HG02588 (cell line): ENCODE measurements at regions not wholly inside any gene's neighbourhood (a gene's known extent, or its start where the extent isn't known, plus 50 kb on each side); places are given as distances from the start of the nearest gene placed in this dataset.

ENCODE experiments used
- ATAC-seq: cut with Tn5 transposase; IDR thresholded peaks from one replicate; pipeline ENCODE4 v1.9.1; 2021; ENCODE audit warnings: mild to moderate bottlenecking, moderate library complexity; ENCODE audit not compliant: unreplicated experiment

DNA sequence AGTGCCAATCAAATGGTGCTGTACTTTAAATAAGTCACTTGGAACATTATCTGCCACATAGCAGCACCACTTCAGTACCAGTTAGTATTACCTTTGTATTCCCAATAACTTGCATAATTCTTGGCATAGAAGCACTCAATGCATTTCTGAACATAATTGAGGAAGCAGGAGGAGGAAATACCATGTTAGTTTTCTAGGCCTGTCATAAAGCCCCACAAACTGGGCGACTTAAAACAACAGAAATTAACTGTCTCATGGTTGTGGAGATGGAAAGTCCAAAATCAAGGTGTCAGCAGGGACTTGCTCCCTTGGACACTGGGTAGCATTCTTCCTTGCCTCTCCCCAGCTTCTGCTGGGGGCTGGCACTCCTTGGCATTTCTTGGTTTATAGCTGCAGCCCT, 296.2 kb downstream of the HS3ST1 start:
- ATAC-seq: no peak

DNA sequence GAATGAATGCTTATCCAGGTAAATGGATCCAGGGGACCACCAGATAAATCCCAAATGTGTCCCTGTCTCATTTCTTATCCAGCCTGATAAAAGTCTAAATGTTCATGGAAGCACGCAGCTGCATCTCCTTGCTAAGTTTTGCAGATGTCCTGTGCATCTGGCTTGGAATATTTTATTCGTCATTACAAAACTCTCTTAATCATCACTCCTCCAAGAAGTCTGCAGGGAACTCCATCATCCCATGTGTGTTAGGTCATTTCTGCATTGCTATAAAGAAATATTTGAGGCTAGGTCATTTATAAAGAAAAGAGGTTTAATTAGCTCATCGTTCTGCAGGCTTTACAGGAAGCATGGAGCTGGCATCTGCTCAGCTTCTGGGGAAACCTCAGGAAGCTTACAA, 297.2 kb downstream of the HS3ST1 start:
- no peak for ATAC-seq

DNA sequence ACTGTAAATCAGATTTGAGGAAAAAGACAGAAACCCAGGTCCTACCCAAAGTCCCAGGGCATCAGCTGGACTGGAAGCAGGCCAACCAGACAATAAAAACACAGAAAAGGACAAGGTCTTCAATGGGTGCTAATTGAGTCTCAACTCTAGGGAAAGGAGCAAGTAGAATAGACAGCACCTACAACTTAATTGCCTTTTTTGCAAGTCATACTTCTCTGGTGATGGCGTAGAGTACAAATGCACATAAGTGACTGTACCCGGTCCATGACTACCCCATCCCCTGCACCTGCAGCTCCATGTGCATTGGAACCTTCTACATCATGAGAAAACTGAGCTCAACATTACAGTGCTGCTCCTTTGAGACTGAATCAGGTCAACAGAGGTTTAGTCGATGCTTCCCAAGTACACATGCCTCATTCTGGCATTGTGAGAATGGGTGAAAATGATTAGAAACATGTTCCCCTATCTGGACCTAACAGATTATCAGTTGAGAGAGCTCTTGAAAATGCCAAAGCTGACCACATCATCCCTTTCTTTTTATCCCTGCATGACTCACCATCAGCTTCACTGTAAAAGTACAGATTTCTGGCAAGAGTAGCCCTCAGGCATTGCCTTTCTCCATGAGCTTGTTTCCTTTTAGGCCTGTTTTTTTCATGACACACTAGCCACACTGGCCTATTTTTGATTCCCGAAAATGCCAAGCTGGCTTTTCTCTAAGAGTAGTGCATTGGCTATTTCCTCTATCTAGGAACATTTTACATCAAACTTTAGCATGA, 298.3 kb downstream of the HS3ST1 start:
- ATAC-seq: no peak

DNA sequence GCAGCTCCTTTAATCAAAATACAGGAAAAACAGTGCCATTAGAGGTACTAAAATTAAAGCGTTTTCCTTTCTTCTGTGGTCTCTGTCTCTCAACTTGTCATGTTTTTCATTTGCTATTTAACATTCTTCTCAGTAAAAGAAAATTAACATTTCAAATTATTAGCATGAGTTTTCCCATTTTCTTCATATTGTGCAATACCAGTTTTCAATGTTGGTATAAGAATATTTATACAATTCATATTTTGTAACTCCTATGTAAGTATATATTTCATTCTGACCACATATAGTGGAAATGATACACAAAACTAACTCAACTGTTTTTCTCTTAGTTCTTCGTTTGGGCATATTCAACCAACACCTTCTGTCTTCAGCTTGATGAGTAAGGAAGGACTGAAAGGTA, 308.3 kb downstream of the HS3ST1 start:
- no peak for ATAC-seq

DNA sequence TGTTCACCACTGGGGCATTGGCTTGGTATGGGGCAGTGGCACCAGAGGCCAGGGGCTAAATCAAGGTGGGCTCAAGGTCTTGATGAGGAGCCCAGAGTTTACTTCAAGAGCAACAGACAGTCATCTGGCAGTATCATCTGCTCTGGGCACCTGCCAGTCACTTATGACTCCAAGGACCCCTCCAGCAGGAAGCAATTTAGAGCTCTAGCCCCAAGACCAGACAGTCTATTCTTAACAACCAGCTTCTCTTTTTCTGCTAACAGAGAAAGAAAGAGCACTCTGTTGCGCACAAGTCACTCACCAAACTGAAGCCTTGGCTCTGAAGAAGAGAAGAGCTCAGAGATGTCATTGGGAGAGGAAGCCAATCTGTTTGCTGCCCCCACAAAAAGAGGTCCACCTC, 309.2 kb downstream of the HS3ST1 start:
- ATAC-seq: no peak

DNA sequence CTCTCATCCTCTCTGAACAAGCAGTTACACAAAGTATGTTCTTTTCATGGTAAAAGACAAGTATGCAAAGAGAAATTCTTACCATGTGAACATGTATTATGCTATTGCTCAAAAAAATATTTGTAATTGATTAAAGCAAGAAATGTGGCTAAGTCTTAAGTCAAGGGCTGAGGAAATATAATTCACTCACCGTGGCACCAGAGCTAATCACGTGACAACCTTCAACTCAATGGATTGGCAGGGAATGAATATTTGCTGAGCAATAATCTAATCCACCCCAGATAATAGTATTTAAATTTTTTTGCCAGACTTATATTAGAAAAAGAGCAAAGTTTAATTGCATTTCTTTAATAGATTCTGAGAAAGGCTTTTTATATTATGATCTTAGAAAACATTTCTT, 310.2 kb downstream of the HS3ST1 start:
- ATAC-seq: no peak

DNA sequence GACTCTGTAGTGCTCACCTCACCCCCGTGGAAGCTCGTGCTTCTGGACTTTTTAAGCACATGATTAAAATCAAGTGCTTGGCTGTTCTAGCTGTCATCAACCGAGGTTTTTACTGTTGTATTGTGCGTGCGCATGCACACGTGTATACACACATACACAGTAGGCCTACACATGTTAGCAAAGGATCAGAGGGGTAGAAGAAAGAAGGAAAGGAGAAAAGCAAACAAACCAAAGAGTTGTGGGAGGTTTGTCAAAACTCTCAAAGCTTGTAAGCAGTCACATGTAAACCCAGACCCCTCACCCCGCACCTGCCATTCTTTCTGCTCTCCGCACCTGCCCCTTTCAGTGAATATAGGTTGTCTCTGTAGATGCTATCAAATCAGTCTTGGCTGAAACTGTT, 311.8 kb downstream of the HS3ST1 start:
- no peak for ATAC-seq

DNA sequence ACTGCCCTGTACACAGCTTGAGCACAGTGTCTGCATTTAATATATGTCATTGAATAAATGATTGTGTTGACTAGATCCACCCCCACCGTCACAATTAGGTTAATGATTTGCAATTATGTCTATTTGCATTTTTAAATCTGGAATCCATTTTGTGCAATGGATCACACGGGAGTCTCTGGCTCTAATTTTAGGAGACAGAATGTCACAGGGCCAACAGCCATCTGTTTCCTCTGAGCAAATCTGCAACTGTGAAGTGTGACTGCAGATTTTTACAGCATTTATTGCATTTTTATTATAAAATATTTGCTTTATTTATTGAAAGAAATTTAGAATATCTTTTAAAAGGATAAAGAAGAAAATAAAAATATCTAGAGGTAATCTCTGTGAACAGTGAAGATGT, 316.8 kb downstream of the HS3ST1 start:
- ATAC-seq: no peak

DNA sequence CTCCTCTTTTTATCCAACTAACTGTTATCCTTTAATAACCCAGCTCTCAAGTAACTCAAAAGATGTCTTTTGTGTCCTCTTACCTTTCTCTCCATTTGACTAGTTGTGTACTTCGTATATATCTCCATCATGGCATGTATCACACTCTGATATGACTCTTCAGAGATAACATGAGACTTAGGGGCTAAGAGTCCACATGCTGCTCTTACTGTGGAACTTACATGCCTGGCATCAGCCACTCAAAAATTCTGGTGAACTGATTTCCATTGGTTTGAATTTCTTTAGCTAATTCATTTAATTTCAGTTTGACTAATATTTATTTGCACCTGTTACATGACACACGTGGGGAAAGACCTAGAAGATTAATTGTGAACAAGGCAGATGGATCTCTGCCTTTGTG, 317.3 kb downstream of the HS3ST1 start:
- no peak for ATAC-seq

DNA sequence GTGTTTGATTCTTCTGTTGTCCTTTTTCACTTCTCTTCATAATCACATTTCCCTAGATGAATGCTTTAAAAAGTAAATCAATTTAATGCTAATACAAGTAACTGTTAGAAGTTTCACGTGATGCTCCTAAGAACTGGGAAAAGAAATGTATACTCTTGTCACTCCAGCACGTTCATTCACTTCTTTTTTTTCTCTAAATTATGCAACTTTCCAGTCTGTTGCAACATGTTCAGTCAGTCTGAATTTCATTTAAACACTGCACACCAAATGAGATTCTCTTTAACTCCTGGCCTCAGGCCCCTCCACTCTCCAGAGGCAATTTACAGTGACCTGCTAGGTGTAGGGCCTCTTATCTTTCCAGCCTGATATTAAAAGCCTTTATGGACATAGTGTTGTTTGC, 321.9 kb downstream of the HS3ST1 start:
- ATAC-seq: no peak

DNA sequence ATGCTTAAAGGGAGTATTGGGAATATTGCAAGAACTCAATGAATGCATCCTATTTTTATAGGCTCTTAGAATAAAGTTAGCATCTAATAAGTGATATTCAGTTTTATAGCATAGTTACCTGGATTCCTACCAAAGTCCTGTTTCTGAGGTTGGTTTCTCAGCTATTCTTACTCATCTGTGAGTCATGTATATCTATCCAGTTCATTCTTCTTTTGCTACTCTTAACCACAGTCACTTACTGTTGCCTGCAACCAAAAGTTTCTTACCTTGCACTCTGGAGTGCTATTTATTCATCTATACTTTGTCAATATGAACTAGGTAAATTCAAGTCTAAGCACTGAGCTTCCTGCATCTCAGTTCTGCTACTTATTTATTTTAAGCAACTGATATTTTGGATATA, 322.5 kb downstream of the HS3ST1 start:
- ATAC-seq: no peak

DNA sequence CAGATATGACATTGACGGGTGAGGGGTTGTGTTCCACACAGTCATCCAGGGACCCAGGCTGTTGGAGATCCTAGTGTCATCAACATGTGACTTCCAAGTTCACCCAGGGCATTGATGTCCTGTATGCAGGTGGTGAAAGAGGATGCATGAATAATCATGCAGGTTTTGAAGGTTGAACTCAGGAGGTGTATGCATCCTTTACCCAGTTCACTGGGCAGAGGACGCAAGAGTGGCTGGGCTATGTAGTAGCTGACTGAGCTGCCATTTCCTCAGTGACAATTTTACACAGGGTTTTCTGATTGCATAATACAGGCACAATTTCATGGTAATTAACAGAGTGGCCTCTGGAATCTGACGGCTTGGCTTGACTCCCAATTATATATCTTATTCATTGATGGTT, 323.0 kb downstream of the HS3ST1 start:
- ATAC-seq: no peak

DNA sequence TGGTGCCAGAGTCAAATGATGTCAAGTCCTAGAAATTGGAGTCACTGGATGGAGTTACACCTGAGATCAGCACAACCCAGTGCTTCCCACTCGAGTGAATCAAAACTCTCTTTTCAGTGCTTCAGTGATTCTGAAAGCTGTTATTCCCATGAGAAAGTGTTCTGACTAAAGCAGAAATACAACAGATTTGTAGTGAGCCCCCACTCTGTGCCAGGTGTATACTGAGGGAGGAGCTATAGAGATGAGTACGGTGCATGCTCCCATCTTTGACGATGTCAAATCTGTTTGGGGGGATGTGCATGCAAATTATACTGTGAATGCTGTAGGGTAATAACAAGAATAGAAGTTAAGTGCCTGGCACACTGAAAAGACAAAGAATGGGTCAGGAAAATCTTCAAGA, 330.2 kb downstream of the HS3ST1 start:
- ATAC-seq: no peak

DNA sequence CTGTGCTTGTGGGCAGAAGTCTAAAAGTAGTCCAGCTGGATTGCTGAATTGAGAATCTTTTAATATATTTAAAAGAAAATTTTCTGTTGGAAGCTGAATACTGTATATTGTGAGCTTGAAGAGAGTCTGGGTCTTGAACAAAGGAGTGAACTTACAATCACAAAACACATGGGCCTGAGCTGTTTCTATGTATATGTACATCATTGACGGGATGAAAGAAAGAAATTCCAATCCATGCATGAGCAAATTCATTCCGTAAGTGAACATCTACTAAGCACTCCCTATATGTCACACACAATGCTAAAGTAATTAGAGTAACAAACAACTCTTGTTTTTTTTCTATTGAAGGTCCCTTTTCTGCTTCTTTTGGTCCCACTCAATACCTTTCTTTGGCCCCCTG, 331.0 kb downstream of the HS3ST1 start:
- no peak for ATAC-seq

DNA sequence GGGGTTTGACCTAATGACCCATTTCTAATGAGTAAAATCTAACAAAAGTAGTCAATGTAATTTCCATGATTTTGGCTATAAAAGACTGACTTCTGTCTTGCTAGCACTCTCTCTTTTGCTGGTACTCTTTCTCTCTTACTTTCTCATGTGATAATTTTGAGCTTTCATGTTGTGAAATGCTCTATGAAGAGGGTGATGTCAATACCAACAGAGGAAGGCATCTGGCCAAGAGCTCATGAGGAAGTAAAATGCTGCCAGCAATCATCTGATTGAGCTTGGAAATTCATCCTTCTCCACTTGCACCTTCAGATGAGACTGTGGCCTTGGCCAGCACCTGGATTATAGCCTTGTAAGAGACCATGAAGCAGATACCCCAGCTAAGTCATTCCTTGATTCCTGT, 347.7 kb downstream of the HS3ST1 start:
- ATAC-seq: no peak

DNA sequence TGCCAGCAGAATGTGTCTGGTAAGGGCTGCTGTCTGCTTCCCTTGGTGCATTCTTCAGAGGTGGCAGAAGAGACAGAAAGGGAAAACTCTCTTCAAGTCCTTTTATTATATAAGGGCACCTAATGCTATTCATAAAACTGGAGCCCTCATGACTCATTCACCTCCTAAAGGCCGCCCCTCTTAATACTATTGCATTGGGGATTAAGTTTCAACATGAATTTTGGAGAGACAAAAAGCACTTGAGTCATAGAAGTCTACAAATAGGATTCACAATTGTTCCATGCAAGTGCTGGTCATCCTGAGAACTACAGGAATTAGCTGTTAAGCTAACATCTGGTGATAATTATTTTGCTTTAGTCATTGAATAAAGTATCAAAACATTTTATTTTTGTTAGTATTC, 349.5 kb downstream of the HS3ST1 start:
- no peak for ATAC-seq

DNA sequence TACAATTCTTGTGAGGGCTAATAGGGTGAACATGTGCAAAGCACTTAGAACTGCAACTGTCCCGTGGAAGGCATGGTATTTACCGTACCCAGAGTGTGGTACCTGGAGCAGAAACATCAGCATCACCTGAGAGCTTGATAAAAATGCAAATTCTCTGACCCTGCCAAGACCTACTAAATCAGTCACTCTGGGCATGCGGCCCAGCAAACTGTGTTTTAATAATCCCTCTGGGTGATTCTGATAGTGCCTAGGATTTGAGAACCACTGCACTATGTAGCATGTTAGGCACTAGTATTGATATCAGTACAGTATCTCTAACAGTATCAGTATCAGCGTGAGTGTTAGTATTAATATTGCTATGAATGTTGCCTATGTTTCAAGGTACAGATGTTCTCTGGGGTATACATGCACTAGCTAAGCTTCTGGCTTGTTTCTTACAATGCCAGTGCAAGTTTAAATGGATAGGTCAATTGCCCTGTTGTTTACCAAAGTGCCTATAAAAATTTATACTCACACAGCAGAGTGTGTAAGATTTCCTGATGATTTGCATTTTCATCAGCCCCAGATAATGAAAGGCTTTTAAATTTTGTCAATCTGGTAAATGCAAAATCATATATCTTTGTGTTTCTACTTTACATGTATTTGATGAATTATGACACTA, 354.0 kb downstream of the HS3ST1 start:
- ATAC-seq: no peak

DNA sequence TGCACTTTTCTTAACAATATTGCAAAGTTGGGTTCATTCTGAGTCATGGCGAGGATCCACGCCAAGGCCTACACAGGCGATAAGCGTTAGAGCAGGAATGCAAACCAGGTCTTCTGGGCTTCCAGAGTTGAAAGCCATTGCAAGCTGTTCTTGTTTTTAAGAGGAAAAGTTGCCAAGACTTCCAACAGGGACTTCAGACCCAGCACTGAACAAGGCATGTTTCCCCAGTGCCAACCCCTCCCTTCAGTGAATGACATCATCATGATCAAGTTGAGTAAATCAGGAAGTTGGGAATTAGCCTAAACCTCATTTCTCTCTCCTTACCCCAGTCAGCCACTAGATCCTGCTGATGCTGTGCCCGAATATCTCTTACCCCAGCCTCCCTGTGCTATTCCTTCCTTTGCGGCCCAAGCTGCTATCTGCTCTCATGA, 355.1 kb downstream of the HS3ST1 start:
- no peak for ATAC-seq

DNA sequence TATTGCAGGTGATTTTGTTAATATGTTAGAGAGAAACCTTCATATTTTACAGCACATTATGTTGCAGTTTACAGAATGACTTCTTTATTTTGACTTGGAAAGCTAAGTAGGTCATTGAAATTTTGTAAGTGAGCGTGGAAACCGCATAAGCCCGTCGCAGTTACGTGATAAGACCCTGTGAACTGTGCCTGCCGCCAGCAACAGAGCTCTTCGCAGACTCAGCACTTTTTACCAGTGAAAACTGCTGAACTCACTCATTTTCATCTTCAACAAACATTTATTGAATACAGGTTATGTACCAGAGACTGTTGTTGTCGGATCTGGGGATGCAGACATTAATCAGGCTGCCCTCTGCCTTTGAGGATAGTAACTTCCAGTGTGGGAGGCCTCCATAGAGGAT, 355.7 kb downstream of the HS3ST1 start:
- ATAC-seq: no peak

DNA sequence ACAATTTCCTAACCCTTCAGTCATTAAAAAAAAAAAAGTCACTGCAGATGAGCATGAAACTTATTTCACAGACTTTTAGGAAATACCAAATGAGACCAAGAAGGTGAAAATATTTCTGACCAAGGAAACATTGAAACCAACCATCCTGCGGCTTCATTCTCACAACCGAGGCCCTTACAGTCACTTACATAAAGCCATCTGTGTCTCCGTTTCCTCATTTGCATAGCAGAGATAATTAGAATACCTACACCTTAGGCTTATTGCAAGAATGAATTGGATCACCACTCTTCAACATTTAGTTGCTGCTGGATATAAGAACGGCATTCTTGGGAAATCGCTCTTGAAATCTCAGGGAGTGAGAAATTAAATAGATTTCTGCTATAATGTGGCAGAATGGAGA, 356.2 kb downstream of the HS3ST1 start:
- no peak for ATAC-seq

DNA sequence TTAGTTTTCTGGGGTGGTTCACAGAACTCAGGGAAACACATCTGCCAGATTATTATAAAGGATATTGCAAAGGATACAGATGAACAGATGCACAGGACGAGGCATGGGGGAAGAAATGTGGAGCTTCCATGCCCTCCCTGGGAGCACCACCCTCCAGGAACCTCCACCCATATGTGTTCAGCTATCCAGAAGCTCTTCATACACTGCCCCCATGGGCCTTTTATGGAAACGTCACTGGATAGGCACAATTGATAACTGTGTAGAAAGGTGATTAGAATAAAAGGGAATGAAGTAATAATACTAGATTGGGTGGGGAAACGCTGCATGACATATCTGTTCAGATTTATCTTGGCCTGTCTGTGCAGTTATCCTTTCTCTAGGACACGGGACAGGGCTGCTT, 357.9 kb downstream of the HS3ST1 start:
- ATAC-seq: no peak

DNA sequence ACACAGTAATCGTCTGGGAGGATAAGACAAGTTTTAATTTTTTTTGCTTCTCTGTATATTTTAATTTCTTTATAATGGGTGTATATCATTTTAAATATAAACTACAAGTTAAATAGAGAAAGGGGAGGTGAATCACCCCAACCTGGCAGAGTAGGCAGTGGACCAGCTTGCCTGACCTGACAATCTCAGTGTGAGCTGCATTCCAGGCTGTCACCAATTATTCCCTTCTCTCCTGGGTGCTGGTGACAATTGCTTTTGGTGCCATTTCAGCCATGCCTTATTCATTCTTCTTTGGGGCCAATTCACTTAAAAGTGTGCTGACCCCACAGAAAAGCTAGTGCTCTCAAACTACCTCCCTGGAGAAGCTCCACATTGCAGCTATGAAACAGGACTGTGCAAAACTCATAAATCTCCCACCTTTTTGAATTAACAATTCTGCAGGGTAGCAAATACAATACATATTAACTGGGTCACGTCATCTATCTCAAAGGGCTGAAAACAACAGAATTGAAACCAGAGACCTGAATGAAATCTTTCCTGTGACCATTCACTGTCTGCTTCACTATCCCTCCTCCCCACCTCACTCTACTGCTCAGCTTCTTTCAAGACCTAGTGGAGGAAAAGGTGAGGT, 359.0 kb downstream of the HS3ST1 start:
- no peak for ATAC-seq
